ENCODE measurements at regions not wholly inside any gene's neighbourhood (a gene's known extent, or its start where the extent isn't known, plus 50 kb on each side); places are given as distances from the start of the nearest gene placed in this dataset.

- TF ChIP-seq ZNF687 (IDR thresholded peaks at IDR 0.05) = no peak
- no peak for TF ChIP-seq BRCA1 (IDR thresholded peaks at IDR 0.05; ENCODE audit: low read depth, low read length)
- TF ChIP-seq CBX5 (IDR thresholded peaks at IDR 0.05; ENCODE audit: low read depth) = no peak
- no peak for TF ChIP-seq TCF7 (IDR thresholded peaks at IDR 0.05; ENCODE audit: borderline replicate concordance)
- no peak for TF ChIP-seq RB1 (IDR thresholded peaks at IDR 0.05; ENCODE audit: borderline replicate concordance)
Measured at GRCh38 chr1:56370513-56370912, 208.8 kb downstream of the PLPP3 start (continued).

GRCh38 chr1:56363007-56363770 lies 216.2 kb downstream of the PLPP3 start:
- intact Hi-C loops (cut with micrococcal nuclease; ENCODE audit: unreplicated experiment) (no loop called here), in situ Hi-C loops (cut with MboI) (no loop called here)
- Histone ChIP-seq H3K9me3 (replicated peaks; ENCODE audit: control insufficient read depth, insufficient read depth, low read length) (no peaks in the 10 kb centered on the region), H3K79me2 (ENCODE audit: control insufficient read depth, insufficient read depth, low read length) (no peaks in the 10 kb centered on the region), H3K4me2 (ENCODE audit: control insufficient read depth, insufficient read depth) (no peak overlapping the region), H2AFZ (ENCODE audit: control insufficient read depth, low read depth, low read length) (no peak overlapping the region), H3K4me3 (no peak overlapping the region), H3K27ac (ENCODE audit: control insufficient read depth, insufficient read depth) (no peak overlapping the region), H3K9ac (ENCODE audit: control insufficient read depth, insufficient read depth, low read length) (no peak overlapping the region), H3K36me3 (ENCODE audit: control insufficient read depth in 2 of 2, insufficient read depth in 2 of 2, low read length in 1 of 2) (no peaks in the 10 kb centered on the region), H3K27me3 (replicated peaks in 1 of 2; ENCODE audit: control insufficient read depth in 2 of 2, insufficient read depth in 2 of 2, low read length in 1 of 2) (no peaks in the 10 kb centered on the region), H4K20me1 (ENCODE audit: control insufficient read depth, insufficient read depth) (no peaks in the 10 kb centered on the region), H3K4me1 (ENCODE audit: control insufficient read depth, insufficient read depth, low read length) (no peaks in the 10 kb centered on the region)
- DNase-seq (ENCODE audit: low read depth, low spot score) = no peak
- CTCF ChIA-PET = interaction anchor here (1.2 kb wide), 1 partner anchor 9 kb away, joined by 3 read pairs; no protein-coding TSS in a partner anchor
- SMC1A ChIA-PET (ENCODE audit: uncharacterized antibody, unreplicated experiment) = no interaction called here
- POLR2A ChIA-PET = interaction anchor here (1.0 kb wide), 1 partner anchor 8 kb away, joined by 3 read pairs; no protein-coding TSS in a partner anchor
- no TSS peak for BruUV-seq (replicated peaks)
- no peak for FAIRE-seq
- 44% methylated on average over 7 of the region's 7 CpGs for WGBS (ENCODE audit: insufficient coverage, insufficient replicate concordance, low lambda C conversion rate, missing lambda C conversion rate)
- ATAC-seq = no peak
- RAD21 ChIA-PET (ENCODE audit: unreplicated experiment) = interaction anchor here (0.8 kb wide), 1 partner anchor 104 kb away, joined by 3 read pairs; no protein-coding TSS in a partner anchor
- TF ChIP-seq YBX1 (IDR thresholded peaks at IDR 0.05) (no peak), IRF3 (IDR thresholded peaks at IDR 0.05) (no peak), SP1 (IDR thresholded peaks at IDR 0.05; ENCODE audit: low read depth, low read length) (no peak), RELA (IDR thresholded peaks at IDR 0.05; ENCODE audit: borderline replicate concordance, partially characterized antibody) (no peak), GATAD2B (conservative IDR thresholded peaks at IDR 0.05; ENCODE audit: low read depth) (no peak), SMC3 (IDR thresholded peaks at IDR 0.05; ENCODE audit: borderline replicate concordance, low read length) (no peak), SUPT20H (IDR thresholded peaks at IDR 0.05; ENCODE audit: borderline replicate concordance, control insufficient read depth, low read depth, low read length) (no peak), IKZF2 (IDR thresholded peaks at IDR 0.05) (no peak), HSF1 (IDR thresholded peaks at IDR 0.05; ENCODE audit: low read depth, low read length) (no peak)
- TF ChIP-seq, protein P1, sequence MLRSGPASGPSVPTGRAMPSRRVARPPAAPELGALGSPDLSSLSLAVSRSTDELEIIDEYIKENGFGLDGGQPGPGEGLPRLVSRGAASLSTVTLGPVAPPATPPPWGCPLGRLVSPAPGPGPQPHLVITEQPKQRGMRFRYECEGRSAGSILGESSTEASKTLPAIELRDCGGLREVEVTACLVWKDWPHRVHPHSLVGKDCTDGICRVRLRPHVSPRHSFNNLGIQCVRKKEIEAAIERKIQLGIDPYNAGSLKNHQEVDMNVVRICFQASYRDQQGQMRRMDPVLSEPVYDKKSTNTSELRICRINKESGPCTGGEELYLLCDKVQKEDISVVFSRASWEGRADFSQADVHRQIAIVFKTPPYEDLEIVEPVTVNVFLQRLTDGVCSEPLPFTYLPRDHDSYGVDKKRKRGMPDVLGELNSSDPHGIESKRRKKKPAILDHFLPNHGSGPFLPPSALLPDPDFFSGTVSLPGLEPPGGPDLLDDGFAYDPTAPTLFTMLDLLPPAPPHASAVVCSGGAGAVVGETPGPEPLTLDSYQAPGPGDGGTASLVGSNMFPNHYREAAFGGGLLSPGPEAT (IDR thresholded peaks at IDR 0.05; ENCODE audit: low read depth) = no peak
